Gastrocnemius medialis (tissue), 4 donors: ENCODE measurements at regions not wholly inside any gene's neighbourhood (a gene's known extent, or its start where the extent isn't known, plus 50 kb on each side); places are given as distances from the start of the nearest gene placed in this dataset.

Source experiments
- ATAC-seq, 2 donors: fragments of 150-250 bp; one replicate each; pipeline ENCODE4 v1.9.1; 2016
- DNase-seq, 2 donors: peaks; one replicate each; pipeline ENCODE4 v3.0.0-alpha.2; 2019
- H3K27ac ChIP-seq, 4 donors: fragments of 200-600 bp; sonication (generic); 1 replicate in 1 of 4; 2 replicates in 3 of 4; pipeline ENCODE4 v1.5.1; 2016 to 2018; ENCODE audit warnings: mild to moderate bottlenecking in 2 of 4, moderate library complexity in 1 of 4
- H3K27me3 ChIP-seq, 3 donors: fragments of 200-600 bp; sonication (generic) in 2 of 3; 1 replicate in 1 of 3; 2 replicates in 2 of 3; pipeline versions ENCODE4 v1.5.1 to v1.6.0; 2016 to 2019; ENCODE audit warnings: mild to moderate bottlenecking in 1 of 3, moderate library complexity in 1 of 3
- H3K36me3 ChIP-seq, 2 donors: fragments of 200-600 bp; sonication (generic) in 1 of 2; one replicate each; pipeline ENCODE4 v1.5.1; 2017 to 2018
- H3K4me1 ChIP-seq, 2 donors: fragments of 200-600 bp; sonication (generic) in 1 of 2; one replicate each; pipeline ENCODE4 v1.5.1; 2016 to 2017; ENCODE audit warnings: mild to moderate bottlenecking in 2 of 2
- H3K4me3 ChIP-seq, 4 donors: fragments of 200-600 bp; sonication (generic) in 3 of 4; 1 replicate in 1 of 4; 2 replicates in 3 of 4; pipeline ENCODE4 v1.5.1; 2016 to 2019; ENCODE audit warnings: mild to moderate bottlenecking in 2 of 4
- H3K9me3 ChIP-seq, 3 donors: fragments of 200-600 bp; sonication (generic) in 2 of 3; 1 replicate in 1 of 3; 2 replicates in 2 of 3; pipeline ENCODE4 v1.5.1; 2016 to 2019
- POLR2A ChIP-seq, 2 donors: fragments of 450-650 bp; IDR thresholded peaks; one replicate each; pipeline ENCODE4 v1.6.1; 2017; ENCODE audit warnings: antibody characterized with exemption in 2 of 2, mild to moderate bottlenecking in 2 of 2, moderate library complexity in 2 of 2
- in situ Hi-C, 4 donors: fragments of 200-750 bp; cut with MboI; loops; one replicate each; pipeline versions ENCODE4 v1.15.0 to v1.8.0; 2017; ENCODE audit warnings: low sequenced_read_pairs in 4 of 4
- intact Hi-C: fragments of 100-400 bp; cut with DNase I; formaldehyde crosslinking; loops from one replicate; pipeline ENCODE4 v1.15.1; 2023; ENCODE audit warnings: low total_unique reads
- TF ChIP-seq, protein P1 (sequence below), 5 experiments: fragments of 450-650 bp in 3 of 5; fragments of 200-600 bp in 2 of 5; sonication (generic) in 2 of 5; IDR thresholded peaks in 4 of 5; conservative IDR thresholded peaks in 1 of 5; 1 replicate in 4 of 5; 2 replicates in 1 of 5; pipeline ENCODE4 v1.5.1; 2016 to 2019; ENCODE audit warnings: antibody characterized with exemption in 5 of 5, mild to moderate bottlenecking in 3 of 5, moderate library complexity in 3 of 5

DNA sequence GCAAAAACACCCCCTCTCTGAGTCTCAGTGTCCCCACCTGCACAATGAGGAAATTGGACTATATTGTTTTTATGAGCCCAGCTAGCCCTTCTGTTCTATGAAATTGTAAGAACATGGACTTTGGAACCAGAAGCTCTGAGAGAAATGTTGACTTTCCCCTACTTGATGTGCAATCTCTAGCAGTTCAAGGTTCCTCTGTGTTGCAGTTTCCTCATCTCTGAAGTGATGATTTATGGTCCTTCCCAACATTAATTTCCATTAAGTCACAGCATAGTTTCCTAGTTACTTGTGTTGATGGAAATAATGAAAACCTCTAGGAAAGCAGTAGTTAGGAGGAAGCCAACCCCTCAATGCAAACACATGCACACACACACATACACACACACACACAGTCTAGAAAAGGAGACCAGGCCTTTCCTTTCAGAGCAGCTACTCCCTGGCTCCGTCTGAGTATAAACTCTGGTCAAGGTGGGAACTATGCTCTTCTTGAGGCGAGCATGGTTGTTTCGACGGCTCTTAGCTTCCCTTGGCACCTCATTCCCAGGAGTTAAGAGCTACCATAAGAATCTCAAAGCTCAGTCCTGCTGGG, 518.4 kb downstream of the SOX6 start:
- peaks cover 0 to 10% of the 10 kb centered on the region in 2 donors for H3K4me1 ChIP-seq
- no peaks in the 10 kb centered on the region for H3K9me3 ChIP-seq
- ATAC-seq (no peak), DNase-seq (no peak)
- in situ Hi-C loops, result no loop called here
- no peaks in the 10 kb centered on the region for H3K36me3 ChIP-seq
- no peaks in the 10 kb centered on the region for H3K27me3 ChIP-seq
- no peak for TF ChIP-seq POLR2A (IDR thresholded peaks at IDR 0.05)
- H3K4me3 ChIP-seq, result no peak overlapping the region
- intact Hi-C loops, result no loop called here
- H3K27ac ChIP-seq, result no peak overlapping the region

DNA sequence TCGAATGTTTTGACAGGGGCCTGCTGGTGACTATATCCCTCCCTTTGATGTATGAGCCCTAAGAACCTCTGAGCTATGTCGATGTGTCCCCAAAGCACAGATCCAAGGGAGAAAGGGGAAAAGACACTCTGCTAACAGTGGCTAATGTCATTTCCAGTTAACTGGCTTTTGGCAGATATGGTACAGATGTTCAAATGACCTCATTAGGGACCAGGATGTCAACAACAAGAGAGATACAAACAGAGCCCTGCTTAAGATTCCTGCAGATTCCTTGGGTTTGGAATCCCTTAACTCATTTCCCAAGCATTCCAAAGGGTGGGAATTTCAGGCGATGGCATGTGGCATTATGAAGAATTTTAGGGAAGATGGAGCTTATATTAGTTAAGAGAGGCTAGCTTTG, 517.3 kb downstream of the SOX6 start:
- TF ChIP-seq, protein P1, sequence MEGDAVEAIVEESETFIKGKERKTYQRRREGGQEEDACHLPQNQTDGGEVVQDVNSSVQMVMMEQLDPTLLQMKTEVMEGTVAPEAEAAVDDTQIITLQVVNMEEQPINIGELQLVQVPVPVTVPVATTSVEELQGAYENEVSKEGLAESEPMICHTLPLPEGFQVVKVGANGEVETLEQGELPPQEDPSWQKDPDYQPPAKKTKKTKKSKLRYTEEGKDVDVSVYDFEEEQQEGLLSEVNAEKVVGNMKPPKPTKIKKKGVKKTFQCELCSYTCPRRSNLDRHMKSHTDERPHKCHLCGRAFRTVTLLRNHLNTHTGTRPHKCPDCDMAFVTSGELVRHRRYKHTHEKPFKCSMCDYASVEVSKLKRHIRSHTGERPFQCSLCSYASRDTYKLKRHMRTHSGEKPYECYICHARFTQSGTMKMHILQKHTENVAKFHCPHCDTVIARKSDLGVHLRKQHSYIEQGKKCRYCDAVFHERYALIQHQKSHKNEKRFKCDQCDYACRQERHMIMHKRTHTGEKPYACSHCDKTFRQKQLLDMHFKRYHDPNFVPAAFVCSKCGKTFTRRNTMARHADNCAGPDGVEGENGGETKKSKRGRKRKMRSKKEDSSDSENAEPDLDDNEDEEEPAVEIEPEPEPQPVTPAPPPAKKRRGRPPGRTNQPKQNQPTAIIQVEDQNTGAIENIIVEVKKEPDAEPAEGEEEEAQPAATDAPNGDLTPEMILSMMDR (IDR thresholded peaks at IDR 0.05 in 4 of 5, conservative IDR thresholded peaks at IDR 0.05 in 1 of 5), result no peak
- no peak for TF ChIP-seq POLR2A (IDR thresholded peaks at IDR 0.05)
- ATAC-seq (no peak), DNase-seq (no peak)
- no peak overlapping the region for H3K27ac ChIP-seq
- no peak overlapping the region for H3K4me3 ChIP-seq
- H3K4me1 ChIP-seq, result peaks cover 0 to 19% of the 10 kb centered on the region in 2 donors
- H3K27me3 ChIP-seq, result no peaks in the 10 kb centered on the region
- H3K36me3 ChIP-seq, result no peaks in the 10 kb centered on the region
- intact Hi-C loops, result no loop called here
- H3K9me3 ChIP-seq, result no peaks in the 10 kb centered on the region
- in situ Hi-C loops, result no loop called here

GRCh38 chr11:15840966-15841365, 515.4 kb downstream of the SOX6 start:
- intact Hi-C loops, result no loop called here
- no peaks in the 10 kb centered on the region for H3K36me3 ChIP-seq
- DNase-seq (no peak), ATAC-seq (no peak)
- H3K9me3 ChIP-seq, result no peaks in the 10 kb centered on the region
- peaks cover 0 to 19% of the 10 kb centered on the region in 2 donors for H3K4me1 ChIP-seq
- in situ Hi-C loops, result no loop called here
- TF ChIP-seq, protein P1 (IDR thresholded peaks at IDR 0.05 in 4 of 5, conservative IDR thresholded peaks at IDR 0.05 in 1 of 5), result no peak
- TF ChIP-seq POLR2A (IDR thresholded peaks at IDR 0.05), result no peak
- H3K27me3 ChIP-seq, result no peaks in the 10 kb centered on the region
- no peak overlapping the region for H3K27ac ChIP-seq
- no peak overlapping the region for H3K4me3 ChIP-seq

DNA sequence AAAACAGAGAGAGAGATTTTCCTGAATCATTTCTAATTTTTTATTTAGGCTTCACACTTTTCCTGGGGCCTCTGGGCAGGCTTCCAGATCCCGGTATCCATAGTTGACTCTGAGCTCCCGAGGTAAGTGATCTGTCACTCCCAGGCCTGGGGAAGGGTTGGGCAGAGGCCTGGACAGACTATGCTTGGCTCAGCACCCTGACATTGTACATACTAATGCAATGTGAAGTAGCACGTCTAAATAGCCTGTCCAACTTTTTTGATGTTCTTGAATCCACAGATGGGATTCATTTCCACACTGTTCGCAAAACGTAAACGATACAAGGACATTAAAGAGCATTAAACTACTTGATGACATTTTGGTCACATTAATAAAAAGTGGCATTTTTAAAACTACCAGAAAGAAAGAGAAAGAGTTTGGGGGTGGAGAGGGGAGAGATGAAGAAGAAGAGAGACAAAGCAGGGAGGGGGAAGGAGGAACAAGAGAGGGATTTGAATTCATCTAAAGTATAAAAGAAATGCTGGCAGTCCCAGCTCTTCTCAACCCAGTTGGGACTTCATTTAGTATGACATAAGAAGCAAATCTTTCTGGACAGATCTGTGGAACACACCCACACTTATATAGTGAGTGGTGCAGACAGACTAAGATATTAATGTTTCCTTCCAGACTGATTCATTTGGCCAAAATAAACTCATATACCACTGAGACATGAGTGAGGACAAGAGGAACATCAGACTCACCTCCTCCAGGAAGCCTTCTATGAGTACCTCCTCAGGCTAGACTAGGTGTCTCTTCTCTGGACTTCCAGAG, 514.2 kb downstream of the SOX6 start:
- TF ChIP-seq POLR2A (IDR thresholded peaks at IDR 0.05), result no peak
- TF ChIP-seq, protein P1 (IDR thresholded peaks at IDR 0.05 in 4 of 5, conservative IDR thresholded peaks at IDR 0.05 in 1 of 5), result no peak
- no peak overlapping the region for H3K4me3 ChIP-seq
- H3K4me1 ChIP-seq, result peaks cover 0 to 11% of the 10 kb centered on the region in 2 donors
- H3K27me3 ChIP-seq, result no peaks in the 10 kb centered on the region
- H3K36me3 ChIP-seq, result no peaks in the 10 kb centered on the region
- in situ Hi-C loops (no loop called here), intact Hi-C loops (no loop called here)
- DNase-seq (no peak), ATAC-seq (no peak)
- H3K9me3 ChIP-seq, result no peaks in the 10 kb centered on the region
- H3K27ac ChIP-seq, result no peak overlapping the region

GRCh38 chr11:15843309-15843872, 513.0 kb downstream of the SOX6 start:
- Histone ChIP-seq H3K4me3 (no peak overlapping the region), H3K27me3 (no peaks in the 10 kb centered on the region), H3K9me3 (no peaks in the 10 kb centered on the region), H3K4me1 (peaks cover 0 to 11% of the 10 kb centered on the region in 2 donors), H3K27ac (peak overlapping the region in 1 of 4 donors; percentile 26), H3K36me3 (no peaks in the 10 kb centered on the region)
- ATAC-seq (peak; percentile 41 to 52), DNase-seq (no peak)
- in situ Hi-C loops (no loop called here), intact Hi-C loops (no loop called here)
- TF ChIP-seq, protein P1 (IDR thresholded peaks at IDR 0.05 in 4 of 5, conservative IDR thresholded peaks at IDR 0.05 in 1 of 5), result no peak
- TF ChIP-seq POLR2A (IDR thresholded peaks at IDR 0.05), result no peak
